Panc1 (cell line): ENCODE measurements at regions not wholly inside any gene's neighbourhood (a gene's known extent, or its start where the extent isn't known, plus 50 kb on each side); places are given as distances from the start of the nearest gene placed in this dataset.

Experiments
- ATAC-seq: fragments of 200-7000 bp; cut with Tn5 transposase; 2 replicates; pipeline ENCODE4 v1.9.1; 2020; ENCODE audit warnings: mild to moderate bottlenecking, moderate library complexity
- BruUV-seq: library from RNA; stranded (reverse); fragments of 400-500 nt; replicated peaks from 2 replicates; lab custom pipeline; 2021; lab: Mats Ljungman, UMichigan
- CTCF ChIA-PET: fragments of 300-600 bp; sonication (Branson Sonifier 250); formaldehyde crosslinking; loops from one replicate; lab custom pipeline; 2022; ENCODE audit warnings: antibody characterized with exemption; lab: Charles Lee
- POLR2A ChIA-PET: fragments of 300-600 bp; sonication (Branson Sonifier 250); formaldehyde crosslinking; loops from one replicate; lab custom pipeline; 2022; ENCODE audit warnings: antibody characterized with exemption; lab: Charles Lee
- DNase-seq: peaks from one replicate; pipeline ENCODE4 v3.0.0-alpha.2; 2010; ENCODE audit warnings: low read depth, low spot score
- H3K27ac ChIP-seq: 2 replicates; pipeline ENCODE4 v1.5.1; 2011; ENCODE audit warnings: mild to moderate bottlenecking, low read length, inconsistent platforms
- H3K27me3 ChIP-seq: fragments of 200-500 bp; sonication (Bioruptor generic); 2 replicates; pipeline ENCODE4 v1.6.0; 2014; ENCODE audit warnings: low read length, inconsistent platforms; ENCODE audit not compliant: control insufficient read depth, insufficient read depth
- H3K36me3 ChIP-seq: fragments of 200-500 bp; sonication (Bioruptor generic); 2 replicates; pipeline ENCODE4 v1.5.1; 2014; ENCODE audit warnings: inconsistent platforms, mild to moderate bottlenecking, low read length, moderate library complexity; ENCODE audit not compliant: control insufficient read depth, insufficient read depth
- H3K4me1 ChIP-seq: 2 replicates; pipeline ENCODE4 v1.5.1; 2011; ENCODE audit warnings: inconsistent platforms, mild to moderate bottlenecking, low read length, moderate library complexity; ENCODE audit not compliant: control insufficient read depth, insufficient read depth
- H3K4me3 ChIP-seq, 2 experiments: 2 replicates each; pipeline ENCODE4 v1.5.1; 2011 to 2012; ENCODE audit warnings: low read depth in 2 of 2, low read length in 2 of 2, mild to moderate bottlenecking in 2 of 2, inconsistent platforms in 1 of 2, moderate library complexity in 1 of 2
- H3K9me3 ChIP-seq: fragments of 200-500 bp; sonication (Bioruptor generic); 2 replicates; pipeline ENCODE4 v1.5.1; 2014; ENCODE audit warnings: low read depth, mild to moderate bottlenecking, inconsistent platforms, low read length, moderate library complexity; ENCODE audit not compliant: control insufficient read depth, insufficient read depth
- POLR2AphosphoS5 ChIP-seq: IDR thresholded peaks from 2 replicates; pipeline ENCODE4 v1.6.1; 2012; ENCODE audit warnings: mild to moderate bottlenecking, low read depth, low read length, moderate library complexity
- SIN3A ChIP-seq: IDR thresholded peaks from 2 replicates; pipeline ENCODE4 v1.6.1; 2012; ENCODE audit warnings: low read depth, mild to moderate bottlenecking, low read length, moderate library complexity, borderline replicate concordance; ENCODE audit not compliant: insufficient read depth
- TCF7L2 ChIP-seq: IDR thresholded peaks from 2 replicates; pipeline ENCODE4 v1.6.1; 2011; ENCODE audit warnings: mild to moderate bottlenecking, low read depth, low read length, inconsistent platforms
- in situ Hi-C: cut with HindIII; loops from 2 replicates; pipeline ENCODE4 v1.10.0; 2016; ENCODE audit warnings: low sequenced_read_pairs, low pct_unique_long_range_greater_than_20kb
- intact Hi-C: fragments of 100-400 bp; cut with micrococcal nuclease; formaldehyde crosslinking; loops from one replicate; pipeline ENCODE4 v1.10.0; 2022; ENCODE audit not compliant: unreplicated experiment
- TF ChIP-seq, protein P1 (sequence below): fragments of 450-650 bp; IDR thresholded peaks from 2 replicates; pipeline ENCODE4 v1.5.1; 2017; ENCODE audit warnings: mild to moderate bottlenecking
- TF ChIP-seq, protein P2 (sequence below), 2 experiments: IDR thresholded peaks; 2 replicates each; pipeline ENCODE4 v1.6.1; 2011 to 2012; ENCODE audit warnings: low read depth in 2 of 2, control low read depth in 1 of 2, low read length in 1 of 2, mild to moderate bottlenecking in 1 of 2, moderate library complexity in 1 of 2; ENCODE audit not compliant: insufficient read depth in 1 of 2

DNA sequence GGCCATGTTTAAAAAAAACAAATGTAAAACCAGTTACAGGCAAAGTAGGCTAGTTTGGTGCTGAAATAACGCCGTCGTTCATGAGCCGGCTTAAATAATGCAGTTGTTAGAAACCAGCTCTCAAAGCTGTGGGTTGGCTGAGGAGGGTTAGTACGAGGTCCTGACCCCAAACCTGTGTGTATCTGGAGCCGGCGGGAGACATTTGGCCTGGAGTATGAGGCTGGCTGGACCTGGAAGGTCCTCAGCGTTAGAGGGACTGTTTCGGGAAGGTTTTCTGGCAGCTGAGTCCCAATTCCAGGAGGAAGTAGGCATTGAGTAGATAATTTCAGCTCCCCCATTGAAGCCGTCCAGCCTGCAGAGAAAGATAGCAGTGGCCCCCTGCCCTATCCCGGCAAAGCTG is 73.4 kb upstream of the PPP2R3B start:
- no peak for TF ChIP-seq TCF7L2
- in situ Hi-C loops, result no loop called here
- Histone ChIP-seq H3K4me3 (no peak overlapping the region), H3K27me3 (no peaks in the 10 kb centered on the region), H3K27ac (no peak overlapping the region), H3K36me3 (no peaks in the 10 kb centered on the region), H3K9me3 (no peaks in the 10 kb centered on the region), H3K4me1 (no peaks in the 10 kb centered on the region)
- intact Hi-C loops, result no loop called here
- no peak for DNase-seq
- no TSS peak for BruUV-seq
- ATAC-seq, result no peak
- CTCF ChIA-PET, result no interaction called here
- POLR2A ChIA-PET, result no interaction called here

DNA sequence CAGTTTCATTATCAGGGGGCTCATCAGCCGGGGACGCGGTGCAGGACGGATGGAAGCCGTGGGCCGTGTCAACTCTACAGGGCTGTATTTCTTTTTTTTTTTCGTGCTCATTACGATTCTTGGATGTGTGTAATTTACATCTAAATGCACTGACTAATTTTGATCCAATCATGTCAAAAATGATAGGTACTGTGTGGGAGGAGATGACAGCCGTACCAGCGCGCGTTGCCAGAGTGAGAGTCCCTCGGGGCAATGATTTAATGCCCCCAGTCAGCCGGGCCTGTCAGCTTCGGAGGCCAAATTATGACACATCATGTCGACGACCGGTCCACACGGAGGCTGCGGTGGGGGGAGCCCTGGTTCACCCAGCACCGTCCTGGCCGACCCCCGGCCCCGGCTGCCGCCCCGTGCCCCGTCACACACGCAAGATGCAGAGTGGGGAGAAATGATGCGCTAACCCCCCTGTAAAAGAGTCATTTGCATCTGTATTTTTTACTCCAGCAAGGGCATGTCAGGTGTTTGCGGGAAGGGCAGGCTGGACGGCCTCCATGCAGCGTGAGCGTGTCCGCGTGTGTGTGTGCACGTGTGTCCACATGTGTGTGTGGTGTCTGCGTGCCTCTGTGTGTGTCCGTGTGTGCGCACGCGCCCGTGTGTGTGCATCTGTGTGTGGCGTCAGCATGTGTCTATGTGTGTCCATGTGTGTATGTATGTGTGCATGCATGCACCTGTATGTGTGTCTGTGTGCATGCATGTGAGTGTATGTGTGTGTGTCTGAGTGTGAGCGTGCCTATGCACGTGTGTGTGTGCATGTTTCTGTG is 74.3 kb upstream of the PPP2R3B start:
- H3K27ac ChIP-seq, result no peak overlapping the region
- DNase-seq (no peak), ATAC-seq (no peak)

More for the DNA sequence above, 74.3 kb upstream of the PPP2R3B start:
- Histone ChIP-seq H3K36me3 (no peaks in the 10 kb centered on the region), H3K9me3 (no peaks in the 10 kb centered on the region), H3K4me1 (no peaks in the 10 kb centered on the region), H3K4me3 (no peak overlapping the region), H3K27me3 (no peaks in the 10 kb centered on the region)
- ChIA-PET CTCF (no interaction called here), POLR2A (no interaction called here)
- intact Hi-C loops (no loop called here), in situ Hi-C loops (no loop called here)
- no peak for TF ChIP-seq POLR2AphosphoS5
- no peak for TF ChIP-seq SIN3A
- TF ChIP-seq, protein P1, sequence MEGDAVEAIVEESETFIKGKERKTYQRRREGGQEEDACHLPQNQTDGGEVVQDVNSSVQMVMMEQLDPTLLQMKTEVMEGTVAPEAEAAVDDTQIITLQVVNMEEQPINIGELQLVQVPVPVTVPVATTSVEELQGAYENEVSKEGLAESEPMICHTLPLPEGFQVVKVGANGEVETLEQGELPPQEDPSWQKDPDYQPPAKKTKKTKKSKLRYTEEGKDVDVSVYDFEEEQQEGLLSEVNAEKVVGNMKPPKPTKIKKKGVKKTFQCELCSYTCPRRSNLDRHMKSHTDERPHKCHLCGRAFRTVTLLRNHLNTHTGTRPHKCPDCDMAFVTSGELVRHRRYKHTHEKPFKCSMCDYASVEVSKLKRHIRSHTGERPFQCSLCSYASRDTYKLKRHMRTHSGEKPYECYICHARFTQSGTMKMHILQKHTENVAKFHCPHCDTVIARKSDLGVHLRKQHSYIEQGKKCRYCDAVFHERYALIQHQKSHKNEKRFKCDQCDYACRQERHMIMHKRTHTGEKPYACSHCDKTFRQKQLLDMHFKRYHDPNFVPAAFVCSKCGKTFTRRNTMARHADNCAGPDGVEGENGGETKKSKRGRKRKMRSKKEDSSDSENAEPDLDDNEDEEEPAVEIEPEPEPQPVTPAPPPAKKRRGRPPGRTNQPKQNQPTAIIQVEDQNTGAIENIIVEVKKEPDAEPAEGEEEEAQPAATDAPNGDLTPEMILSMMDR, result no peak
- no peak for TF ChIP-seq TCF7L2
- TF ChIP-seq, protein P2, sequence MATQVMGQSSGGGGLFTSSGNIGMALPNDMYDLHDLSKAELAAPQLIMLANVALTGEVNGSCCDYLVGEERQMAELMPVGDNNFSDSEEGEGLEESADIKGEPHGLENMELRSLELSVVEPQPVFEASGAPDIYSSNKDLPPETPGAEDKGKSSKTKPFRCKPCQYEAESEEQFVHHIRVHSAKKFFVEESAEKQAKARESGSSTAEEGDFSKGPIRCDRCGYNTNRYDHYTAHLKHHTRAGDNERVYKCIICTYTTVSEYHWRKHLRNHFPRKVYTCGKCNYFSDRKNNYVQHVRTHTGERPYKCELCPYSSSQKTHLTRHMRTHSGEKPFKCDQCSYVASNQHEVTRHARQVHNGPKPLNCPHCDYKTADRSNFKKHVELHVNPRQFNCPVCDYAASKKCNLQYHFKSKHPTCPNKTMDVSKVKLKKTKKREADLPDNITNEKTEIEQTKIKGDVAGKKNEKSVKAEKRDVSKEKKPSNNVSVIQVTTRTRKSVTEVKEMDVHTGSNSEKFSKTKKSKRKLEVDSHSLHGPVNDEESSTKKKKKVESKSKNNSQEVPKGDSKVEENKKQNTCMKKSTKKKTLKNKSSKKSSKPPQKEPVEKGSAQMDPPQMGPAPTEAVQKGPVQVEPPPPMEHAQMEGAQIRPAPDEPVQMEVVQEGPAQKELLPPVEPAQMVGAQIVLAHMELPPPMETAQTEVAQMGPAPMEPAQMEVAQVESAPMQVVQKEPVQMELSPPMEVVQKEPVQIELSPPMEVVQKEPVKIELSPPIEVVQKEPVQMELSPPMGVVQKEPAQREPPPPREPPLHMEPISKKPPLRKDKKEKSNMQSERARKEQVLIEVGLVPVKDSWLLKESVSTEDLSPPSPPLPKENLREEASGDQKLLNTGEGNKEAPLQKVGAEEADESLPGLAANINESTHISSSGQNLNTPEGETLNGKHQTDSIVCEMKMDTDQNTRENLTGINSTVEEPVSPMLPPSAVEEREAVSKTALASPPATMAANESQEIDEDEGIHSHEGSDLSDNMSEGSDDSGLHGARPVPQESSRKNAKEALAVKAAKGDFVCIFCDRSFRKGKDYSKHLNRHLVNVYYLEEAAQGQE (IDR thresholded peaks at IDR 0.05; ENCODE audit: insufficient read depth in 1 of 2, low read depth in 2 of 2, low read length in 1 of 2), result no peak
- BruUV-seq, result no TSS peak
